A673 (cell line): ENCODE measurements at regions not wholly inside any gene's neighbourhood (a gene's known extent, or its start where the extent isn't known, plus 50 kb on each side); places are given as distances from the start of the nearest gene placed in this dataset.

Source experiments
- EZH2 ChIP-seq: fragments of 200-600 bp; sonication (generic); IDR thresholded peaks from 2 replicates; pipeline ENCODE4 v1.6.1; 2017; ENCODE audit warnings: borderline replicate concordance, low read depth, mild to moderate bottlenecking, mixed read lengths, antibody characterized with exemption, low read length; ENCODE audit not compliant: poor library complexity, severe bottlenecking
- TF ChIP-seq, protein P1 (sequence below): fragments of 300-800, 200-600 bp; sonication (generic); conservative IDR thresholded peaks from 2 replicates; pipeline ENCODE4 v1.5.1; 2017; ENCODE audit warnings: low read depth, mild to moderate bottlenecking, antibody characterized with exemption, low read length, moderate library complexity, mixed read lengths

DNA sequence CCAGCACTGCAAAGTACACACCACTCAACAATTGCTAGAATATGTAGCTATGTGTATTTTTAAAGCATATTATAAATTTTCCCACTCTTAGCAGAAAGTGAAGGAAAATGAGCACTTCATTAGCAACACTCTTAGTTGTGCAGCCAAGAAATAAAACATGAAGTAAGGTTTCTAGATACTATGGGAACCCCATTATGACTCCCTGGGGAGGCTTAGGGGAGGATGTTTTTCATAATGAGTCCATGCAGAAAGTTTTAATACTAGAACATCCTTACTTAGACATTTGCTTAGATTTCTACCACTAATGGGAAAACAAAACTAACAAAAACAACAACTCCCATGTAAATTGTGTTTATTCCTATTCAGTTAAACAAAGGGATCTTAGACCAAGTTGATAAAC is 148.4 kb upstream of the HDAC9 start:
- TF ChIP-seq, protein P1, sequence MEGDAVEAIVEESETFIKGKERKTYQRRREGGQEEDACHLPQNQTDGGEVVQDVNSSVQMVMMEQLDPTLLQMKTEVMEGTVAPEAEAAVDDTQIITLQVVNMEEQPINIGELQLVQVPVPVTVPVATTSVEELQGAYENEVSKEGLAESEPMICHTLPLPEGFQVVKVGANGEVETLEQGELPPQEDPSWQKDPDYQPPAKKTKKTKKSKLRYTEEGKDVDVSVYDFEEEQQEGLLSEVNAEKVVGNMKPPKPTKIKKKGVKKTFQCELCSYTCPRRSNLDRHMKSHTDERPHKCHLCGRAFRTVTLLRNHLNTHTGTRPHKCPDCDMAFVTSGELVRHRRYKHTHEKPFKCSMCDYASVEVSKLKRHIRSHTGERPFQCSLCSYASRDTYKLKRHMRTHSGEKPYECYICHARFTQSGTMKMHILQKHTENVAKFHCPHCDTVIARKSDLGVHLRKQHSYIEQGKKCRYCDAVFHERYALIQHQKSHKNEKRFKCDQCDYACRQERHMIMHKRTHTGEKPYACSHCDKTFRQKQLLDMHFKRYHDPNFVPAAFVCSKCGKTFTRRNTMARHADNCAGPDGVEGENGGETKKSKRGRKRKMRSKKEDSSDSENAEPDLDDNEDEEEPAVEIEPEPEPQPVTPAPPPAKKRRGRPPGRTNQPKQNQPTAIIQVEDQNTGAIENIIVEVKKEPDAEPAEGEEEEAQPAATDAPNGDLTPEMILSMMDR, result no peak
- no peak for TF ChIP-seq EZH2
